Heart left ventricle (tissue), 16 donors: ENCODE measurements at regions not wholly inside any gene's neighbourhood (a gene's known extent, or its start where the extent isn't known, plus 50 kb on each side); places are given as distances from the start of the nearest gene placed in this dataset.
"Not testable (repeated sequence)": the region's sequence is repeated elsewhere in the genome, so short reads cannot be mapped to it uniquely, and the experiment has no call there.

ENCODE experiments used
- ATAC-seq, 4 donors: fragments of 200-7000 bp; cut with Tn5 transposase; one replicate each; pipeline ENCODE4 v1.9.1; 2020 to 2022; ENCODE audit warnings: moderate library complexity in 4 of 4, mild to moderate bottlenecking in 3 of 4, moderate number of reproducible peaks in 1 of 4
- DNase-seq, 5 donors: peaks; one replicate each; pipeline ENCODE4 v3.0.0-alpha.2; 2020
- H3K27ac ChIP-seq, 12 donors: fragments of 200-600 bp; sonication (generic) in 4 of 12; one replicate each; pipeline versions ENCODE4 v1.5.0 to v1.8.0; 2016 to 2022; ENCODE audit warnings: mild to moderate bottlenecking in 2 of 12
- H3K27me3 ChIP-seq, 9 donors: fragments of 200-600 bp; sonication (generic) in 2 of 9; one replicate each; pipeline versions ENCODE4 v1.5.1 to v1.8.0; 2016 to 2022; ENCODE audit warnings: mild to moderate bottlenecking in 3 of 9
- H3K36me3 ChIP-seq, 9 donors: fragments of 200-600 bp; sonication (generic) in 2 of 9; one replicate each; pipeline versions ENCODE4 v1.5.0 to v1.8.0; 2018 to 2022; ENCODE audit warnings: mild to moderate bottlenecking in 2 of 9
- H3K4me1 ChIP-seq, 12 donors: fragments of 200-600 bp; sonication (generic) in 4 of 12; one replicate each; pipeline versions ENCODE4 v1.5.0 to v1.8.0; 2016 to 2022; ENCODE audit warnings: mild to moderate bottlenecking in 3 of 12
- H3K4me3 ChIP-seq, 12 donors: fragments of 200-600 bp; sonication (generic) in 4 of 12; one replicate each; pipeline versions ENCODE4 v1.5.0 to v1.8.0; 2017 to 2022; ENCODE audit warnings: mild to moderate bottlenecking in 9 of 12, moderate library complexity in 4 of 12
- H3K9me3 ChIP-seq, 12 donors: fragments of 200-600 bp; sonication (generic) in 4 of 12; one replicate each; pipeline versions ENCODE4 v1.5.0 to v1.8.0; 2016 to 2022; ENCODE audit warnings: mild to moderate bottlenecking in 1 of 12
- POLR2A ChIP-seq, 2 donors: fragments of 450-650 bp; IDR thresholded peaks; one replicate each; pipeline ENCODE4 v1.6.1; 2017; ENCODE audit warnings: antibody characterized with exemption in 2 of 2, mild to moderate bottlenecking in 2 of 2, moderate library complexity in 2 of 2
- WGBS, 4 donors: extraction: QIAGEN DNeasy Blood & Tissue Kit in 2 of 4; methylation state at CpG; one replicate each; pipeline versions ENCODE4 v1.1.5 to v1.1.7; 2013 to 2018; 5-methylcytosine and 5-hydroxymethylcytosine counted together
- intact Hi-C, 10 donors: fragments of 100-400 bp; cut with DNase I; formaldehyde crosslinking; loops; one replicate each; pipeline versions ENCODE4 v1.11.1 to v1.14.2; 2022
- TF ChIP-seq, protein P1 (sequence below), 12 donors: fragments of 200-600 bp; sonication (generic) in 4 of 12; IDR thresholded peaks; one replicate each; pipeline versions ENCODE4 v1.5.0 to v1.8.0; 2018 to 2022; ENCODE audit warnings: antibody characterized with exemption in 12 of 12, mild to moderate bottlenecking in 5 of 12
- donor health status: ischemic (EF 13 %, LVEDD 7.1; RV severe dilation, severe dysfunction).
- donor health status: healthy with polysubstance abuse.
- donor health status: DM: no; HTN: yes; CAD: no.
- donor health status: DM: no; HTN: no; CAD: no.
- donor health status: ischemic (EF 25% LVEDD 6.9; RV normal size, moderate dysfunction).
- donor health status: ischemic (EF 25% LVEDD 5.7; RV mildly dilated, moderate dysfunction).
- donor health status: healthy.
- donor health status: DM: yes; HTN: yes; CAD: no.
- donor health status: ischemic (EF 35%, LVEDD 5.7; RV mildly dilated, moderate dysfunction).
- donor health status: nonischemic (EF 11% LVEDD 7.7; RV severe dilation, severe dysfunction).
- donor health status: DM: yes; HTN: yes; CAD: no.
- donor health status: PGD.
- donor health status: ischemic (EF 29% LVEDD 5.4; RV normal size, mild dysfunction).
- donor health status: nonischemic (EF 23%, LVEDD 6.1; RV moderate dilation, normal function).

DNA sequence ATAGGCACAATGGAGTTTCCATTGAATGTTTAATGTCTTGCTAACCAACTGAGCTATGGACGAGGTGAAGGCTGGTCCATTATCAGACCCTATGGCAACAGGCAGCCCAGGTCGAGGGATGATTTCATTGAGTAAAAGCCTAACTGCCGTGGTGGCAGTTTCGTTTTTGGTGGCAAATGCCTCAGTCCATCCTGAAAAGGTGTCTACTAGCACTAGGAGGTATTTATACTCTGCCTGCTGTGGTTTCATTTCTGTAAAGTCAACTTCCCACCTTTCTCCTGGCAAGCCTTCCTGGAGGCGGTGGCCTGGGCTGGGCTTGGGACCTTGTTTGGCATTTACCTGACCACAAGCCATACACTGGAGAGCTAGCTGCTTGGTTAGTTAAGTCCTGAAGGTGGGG, 75.8 kb downstream of the PRR15 start:
- TF ChIP-seq, protein P1, sequence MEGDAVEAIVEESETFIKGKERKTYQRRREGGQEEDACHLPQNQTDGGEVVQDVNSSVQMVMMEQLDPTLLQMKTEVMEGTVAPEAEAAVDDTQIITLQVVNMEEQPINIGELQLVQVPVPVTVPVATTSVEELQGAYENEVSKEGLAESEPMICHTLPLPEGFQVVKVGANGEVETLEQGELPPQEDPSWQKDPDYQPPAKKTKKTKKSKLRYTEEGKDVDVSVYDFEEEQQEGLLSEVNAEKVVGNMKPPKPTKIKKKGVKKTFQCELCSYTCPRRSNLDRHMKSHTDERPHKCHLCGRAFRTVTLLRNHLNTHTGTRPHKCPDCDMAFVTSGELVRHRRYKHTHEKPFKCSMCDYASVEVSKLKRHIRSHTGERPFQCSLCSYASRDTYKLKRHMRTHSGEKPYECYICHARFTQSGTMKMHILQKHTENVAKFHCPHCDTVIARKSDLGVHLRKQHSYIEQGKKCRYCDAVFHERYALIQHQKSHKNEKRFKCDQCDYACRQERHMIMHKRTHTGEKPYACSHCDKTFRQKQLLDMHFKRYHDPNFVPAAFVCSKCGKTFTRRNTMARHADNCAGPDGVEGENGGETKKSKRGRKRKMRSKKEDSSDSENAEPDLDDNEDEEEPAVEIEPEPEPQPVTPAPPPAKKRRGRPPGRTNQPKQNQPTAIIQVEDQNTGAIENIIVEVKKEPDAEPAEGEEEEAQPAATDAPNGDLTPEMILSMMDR (IDR thresholded peaks at IDR 0.05), result no peak
- no peak for TF ChIP-seq POLR2A (IDR thresholded peaks at IDR 0.05)
- intact Hi-C loops, result loop anchor here in 8 of 10 donors (5.0 to 10.0 kb wide), 3 partner anchors 105 to 425 kb away; no protein-coding TSS in a partner anchor
- ATAC-seq (no peak), DNase-seq (no peak)
- Histone ChIP-seq H3K27me3 (no peaks in the 10 kb centered on the region), H3K27ac (no peak overlapping the region), H3K4me1 (no peaks in the 10 kb centered on the region), H3K4me3 (no peak overlapping the region), H3K9me3 (no peaks in the 10 kb centered on the region), H3K36me3 (peaks cover 0 to 7% (median 0%) of the 10 kb centered on the region in 9 donors)
- WGBS, 4 donors, result 93 to 96% (median 95%) methylated on average over 5 of the region's 5 CpGs

- no peak for ATAC-seq
- H3K27me3 ChIP-seq, result no peaks in the 10 kb centered on the region
- no peak for TF ChIP-seq POLR2A (IDR thresholded peaks at IDR 0.05)
- TF ChIP-seq, protein P1 (IDR thresholded peaks at IDR 0.05), result no peak
- H3K4me3 ChIP-seq, result no peak overlapping the region
- DNase-seq, result no peak
- peaks cover 0 to 7% (median 0%) of the 10 kb centered on the region in 9 donors for H3K36me3 ChIP-seq
- H3K9me3 ChIP-seq, result no peaks in the 10 kb centered on the region
- no peak overlapping the region for H3K27ac ChIP-seq
- no peaks in the 10 kb centered on the region for H3K4me1 ChIP-seq
- WGBS, 4 donors, result 84 to 89% (median 86%) methylated on average over 12 of the region's 12 CpGs
- intact Hi-C loops, result loop anchor here in 8 of 10 donors (5.0 to 10.0 kb wide), 3 partner anchors 105 to 425 kb away; no protein-coding TSS in a partner anchor
Measured at GRCh38 chr7:29639886-29640595, 76.4 kb downstream of the PRR15 start.

DNA sequence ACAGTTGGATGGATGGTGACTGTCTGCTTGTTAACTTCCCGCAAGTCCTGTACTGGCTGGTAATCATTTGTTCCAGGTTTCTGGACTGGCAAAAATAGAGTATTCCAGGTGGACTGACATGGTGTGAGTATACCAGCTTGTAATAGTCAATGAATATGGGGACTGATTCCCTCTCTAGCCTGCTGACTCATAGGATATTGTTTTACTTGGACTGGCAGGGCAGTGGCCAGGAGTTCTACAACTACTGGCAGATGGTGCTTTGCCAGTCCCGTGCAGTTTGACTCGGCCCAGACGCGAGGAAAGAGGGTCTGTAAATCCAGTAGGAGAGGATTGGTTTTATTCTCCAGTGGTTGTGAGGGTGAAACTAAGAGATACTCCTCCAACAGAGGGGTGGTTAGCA, 78.0 kb downstream of the PRR15 start:
- ATAC-seq (no peak), DNase-seq (no peak)
- no peaks in the 10 kb centered on the region for H3K9me3 ChIP-seq
- H3K36me3 ChIP-seq, result peaks cover 0 to 7% (median 0%) of the 10 kb centered on the region in 9 donors
- H3K4me3 ChIP-seq, result no peak overlapping the region
- H3K27me3 ChIP-seq, result no peaks in the 10 kb centered on the region
- TF ChIP-seq, protein P1 (IDR thresholded peaks at IDR 0.05), result no peak
- TF ChIP-seq POLR2A (IDR thresholded peaks at IDR 0.05), result no peak
- peaks cover 0 to 9% (median 0%) of the 10 kb centered on the region in 12 donors for H3K4me1 ChIP-seq
- WGBS, 4 donors, result 95 to 98% (median 96%) methylated on average over 5 of the region's 5 CpGs
- intact Hi-C loops, result no loop called here
- H3K27ac ChIP-seq, result no peak overlapping the region

GRCh38 chr7:29642494-29643155, 79.0 kb downstream of the PRR15 start:
- H3K4me1 ChIP-seq, result peaks cover 0 to 18% (median 0%) of the 10 kb centered on the region in 12 donors
- no peaks in the 10 kb centered on the region for H3K27me3 ChIP-seq
- H3K4me3 ChIP-seq, result no peak overlapping the region
- no peak overlapping the region for H3K27ac ChIP-seq
- DNase-seq, result no peak
- no peaks in the 10 kb centered on the region for H3K9me3 ChIP-seq
- no peak for ATAC-seq
- TF ChIP-seq, protein P1 (IDR thresholded peaks at IDR 0.05), result no peak
- TF ChIP-seq POLR2A (IDR thresholded peaks at IDR 0.05), result no peak
- intact Hi-C loops, result no loop called here
- 82 to 89% (median 86%) methylated on average over 10 of the region's 10 CpGs for WGBS, 4 donors
- H3K36me3 ChIP-seq, result peaks cover 0 to 7% (median 0%) of the 10 kb centered on the region in 9 donors

- not testable (repeated sequence) for ATAC-seq
Measured at GRCh38 chr7:29646116-29646515, 82.5 kb downstream of the PRR15 start.

More at GRCh38 chr7:29646116-29646515, 82.5 kb downstream of the PRR15 start:
- H3K4me3 ChIP-seq, H3K27me3 ChIP-seq, intact Hi-C loops, H3K9me3 ChIP-seq, H3K36me3 ChIP-seq, H3K27ac ChIP-seq, DNase-seq: not testable (repeated sequence)
- H3K4me1 ChIP-seq, result peaks cover 0 to 18% (median 2%) of the 10 kb centered on the region in 12 donors
- WGBS, 4 donors, result 30 to 45% (median 36%) methylated on average over 2 of the region's 2 CpGs
